AML-193 (cell line): ENCODE measurements at regions not wholly inside any gene's neighbourhood (a gene's known extent, or its start where the extent isn't known, plus 50 kb on each side); places are given as distances from the start of the nearest gene placed in this dataset.

Experiments used
- DNase-seq, 2 experiments: peaks; one replicate each; lab custom pipeline; 2025; lab: John Stamatoyannopoulos, UW

GRCh38 chr9:11506980-11507379 is 894.2 kb upstream of the PTPRD start:
- no peak for DNase-seq

GRCh38 chr9:11537566-11537965 is 924.8 kb upstream of the PTPRD start:
- no peak for DNase-seq

- DNase-seq = no peak
Observed at GRCh38 chr9:11542781-11543180, 930.0 kb upstream of the PTPRD start.

- no peak for DNase-seq
Observed at GRCh38 chr9:11546231-11546630, 933.4 kb upstream of the PTPRD start.

- DNase-seq = no peak
Observed at GRCh38 chr9:11549311-11549794, 936.6 kb upstream of the PTPRD start.

GRCh38 chr9:11551106-11551505 is 938.3 kb upstream of the PTPRD start:
- DNase-seq = no peak

GRCh38 chr9:11558043-11558442 is 945.2 kb upstream of the PTPRD start:
- DNase-seq = no peak

GRCh38 chr9:11559001-11559776 is 946.4 kb upstream of the PTPRD start:
- DNase-seq = no peak

- DNase-seq = no peak
Observed at GRCh38 chr9:11577522-11577921, 964.7 kb upstream of the PTPRD start.

- DNase-seq = no peak
Observed at GRCh38 chr9:11595756-11596155, 983.0 kb upstream of the PTPRD start.

- DNase-seq = no peak
Observed at GRCh38 chr9:11618241-11618805, 1005.5 kb upstream of the PTPRD start.

- DNase-seq = no peak
Observed at GRCh38 chr9:11632691-11633090, 1019.9 kb upstream of the PTPRD start.

- no peak for DNase-seq
Observed at GRCh38 chr9:11646831-11647230, 1034.0 kb upstream of the PTPRD start.

GRCh38 chr9:11653867-11654266 is 1039.3 kb upstream of the TYRP1 start:
- DNase-seq = no peak

- DNase-seq = no peak
Observed at GRCh38 chr9:11663913-11664312, 1029.3 kb upstream of the TYRP1 start.

GRCh38 chr9:11676821-11677220 is 1016.4 kb upstream of the TYRP1 start:
- no peak for DNase-seq

- no peak for DNase-seq
Observed at GRCh38 chr9:11686733-11687132, 1006.5 kb upstream of the TYRP1 start.

GRCh38 chr9:11697126-11697525 is 996.1 kb upstream of the TYRP1 start:
- no peak for DNase-seq

GRCh38 chr9:11701706-11702105 is 991.5 kb upstream of the TYRP1 start:
- no peak for DNase-seq

- DNase-seq = no peak
Observed at GRCh38 chr9:11702548-11702947, 990.6 kb upstream of the TYRP1 start.

GRCh38 chr9:11704198-11704597 is 989.0 kb upstream of the TYRP1 start:
- DNase-seq = peak; percentile 38 to 53

GRCh38 chr9:11708899-11709298 is 984.3 kb upstream of the TYRP1 start:
- DNase-seq = no peak

- DNase-seq = no peak
Observed at GRCh38 chr9:11709567-11709966, 983.6 kb upstream of the TYRP1 start.

- no peak for DNase-seq
Observed at GRCh38 chr9:11713077-11713476, 980.1 kb upstream of the TYRP1 start.
